ENCODE measurements at regions not wholly inside any gene's neighbourhood (a gene's known extent, or its start where the extent isn't known, plus 50 kb on each side); places are given as distances from the start of the nearest gene placed in this dataset.

DNA sequence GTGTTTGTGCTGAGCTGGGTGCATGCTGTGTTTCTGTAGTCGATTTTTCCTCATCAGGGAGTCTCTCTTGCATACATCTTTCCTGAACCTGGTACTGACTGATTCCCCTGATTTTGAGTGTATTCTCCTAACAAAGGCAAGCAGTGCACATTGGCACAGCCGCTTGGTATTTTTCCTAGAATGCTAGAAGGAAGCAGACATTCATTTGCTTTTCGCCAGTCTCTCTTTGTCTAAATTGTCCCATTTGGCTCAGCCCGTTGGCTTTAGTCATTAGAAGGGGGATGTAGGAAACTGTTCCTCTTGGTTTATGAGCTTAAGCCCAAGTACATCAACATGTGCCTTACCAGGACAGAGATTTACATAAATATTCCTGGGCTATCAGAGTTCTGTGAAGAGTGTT is 266.1 kb upstream of the TMTC4 start:
- H3K4me3 ChIP-seq (ENCODE audit: low read depth, low read length): no peak overlapping the region
- DNase-seq (ENCODE audit: low read depth): no peak
- TF ChIP-seq, protein P1, sequence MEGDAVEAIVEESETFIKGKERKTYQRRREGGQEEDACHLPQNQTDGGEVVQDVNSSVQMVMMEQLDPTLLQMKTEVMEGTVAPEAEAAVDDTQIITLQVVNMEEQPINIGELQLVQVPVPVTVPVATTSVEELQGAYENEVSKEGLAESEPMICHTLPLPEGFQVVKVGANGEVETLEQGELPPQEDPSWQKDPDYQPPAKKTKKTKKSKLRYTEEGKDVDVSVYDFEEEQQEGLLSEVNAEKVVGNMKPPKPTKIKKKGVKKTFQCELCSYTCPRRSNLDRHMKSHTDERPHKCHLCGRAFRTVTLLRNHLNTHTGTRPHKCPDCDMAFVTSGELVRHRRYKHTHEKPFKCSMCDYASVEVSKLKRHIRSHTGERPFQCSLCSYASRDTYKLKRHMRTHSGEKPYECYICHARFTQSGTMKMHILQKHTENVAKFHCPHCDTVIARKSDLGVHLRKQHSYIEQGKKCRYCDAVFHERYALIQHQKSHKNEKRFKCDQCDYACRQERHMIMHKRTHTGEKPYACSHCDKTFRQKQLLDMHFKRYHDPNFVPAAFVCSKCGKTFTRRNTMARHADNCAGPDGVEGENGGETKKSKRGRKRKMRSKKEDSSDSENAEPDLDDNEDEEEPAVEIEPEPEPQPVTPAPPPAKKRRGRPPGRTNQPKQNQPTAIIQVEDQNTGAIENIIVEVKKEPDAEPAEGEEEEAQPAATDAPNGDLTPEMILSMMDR (IDR thresholded peaks at IDR 0.05; ENCODE audit: insufficient read depth, low read depth, low read length, missing control alignments): no peak

GRCh38 chr13:100933841-100934240 is 259.2 kb upstream of the TMTC4 start:
- no peak overlapping the region for H3K4me3 ChIP-seq (ENCODE audit: low read depth, low read length)
- DNase-seq (ENCODE audit: low read depth): no peak
- TF ChIP-seq, protein P1 (IDR thresholded peaks at IDR 0.05; ENCODE audit: insufficient read depth, low read depth, low read length, missing control alignments): no peak

GRCh38 chr13:100922599-100922998 is 248.0 kb upstream of the TMTC4 start:
- DNase-seq (ENCODE audit: low read depth): no peak
- TF ChIP-seq, protein P1 (IDR thresholded peaks at IDR 0.05; ENCODE audit: insufficient read depth, low read depth, low read length, missing control alignments): no peak
- no peak overlapping the region for H3K4me3 ChIP-seq (ENCODE audit: low read depth, low read length)

GRCh38 chr13:100921139-100921538 is 246.5 kb upstream of the TMTC4 start:
- TF ChIP-seq, protein P1 (IDR thresholded peaks at IDR 0.05; ENCODE audit: insufficient read depth, low read depth, low read length, missing control alignments): no peak
- DNase-seq (ENCODE audit: low read depth): no peak
- no peak overlapping the region for H3K4me3 ChIP-seq (ENCODE audit: low read depth, low read length)

DNA sequence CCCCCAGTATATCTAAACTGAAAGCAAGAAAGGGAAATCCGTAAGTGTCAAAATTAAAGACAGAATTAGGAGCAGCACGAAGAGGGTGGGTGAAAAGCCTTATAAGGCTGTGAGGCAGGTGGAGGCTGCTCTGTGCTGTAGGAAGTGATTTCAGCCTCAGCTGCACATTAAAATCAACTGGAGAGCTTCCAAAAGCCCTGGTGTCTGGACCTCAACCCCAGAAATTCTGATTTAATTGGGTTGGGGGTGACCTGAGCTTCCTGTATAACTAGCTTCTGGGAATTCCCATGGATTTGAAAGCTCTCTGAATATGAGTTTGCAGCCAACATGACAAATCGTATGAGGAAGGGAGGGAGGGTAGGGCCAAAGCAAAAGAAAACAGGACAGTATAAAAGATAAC is 242.4 kb upstream of the TMTC4 start:
- peak; percentile 6 for DNase-seq (ENCODE audit: low read depth)
- no peak overlapping the region for H3K4me3 ChIP-seq (ENCODE audit: low read depth, low read length)
- TF ChIP-seq, protein P1 (IDR thresholded peaks at IDR 0.05; ENCODE audit: insufficient read depth, low read depth, low read length, missing control alignments): no peak

GRCh38 chr13:100913143-100913542 is 238.5 kb upstream of the TMTC4 start:
- no peak for DNase-seq (ENCODE audit: low read depth)
- TF ChIP-seq, protein P1 (IDR thresholded peaks at IDR 0.05; ENCODE audit: insufficient read depth, low read depth, low read length, missing control alignments): no peak

GRCh38 chr13:100904293-100904976 is 229.8 kb upstream of the TMTC4 start:
- DNase-seq (ENCODE audit: low read depth): no peak
- TF ChIP-seq, protein P1 (IDR thresholded peaks at IDR 0.05; ENCODE audit: insufficient read depth, low read depth, low read length, missing control alignments): no peak
- H3K4me3 ChIP-seq (ENCODE audit: low read depth, low read length): no peak overlapping the region

More at GRCh38 chr13:100913143-100913542, 238.5 kb upstream of the TMTC4 start:
- no peak overlapping the region for H3K4me3 ChIP-seq (ENCODE audit: low read depth, low read length)

Measured in GM12865 (cell line).